Heart left ventricle (tissue), 16 donors: ENCODE measurements at regions not wholly inside any gene's neighbourhood (a gene's known extent, or its start where the extent isn't known, plus 50 kb on each side); places are given as distances from the start of the nearest gene placed in this dataset.
A peak's percentile ranks its signal among the peaks of the same experiment; 100 is the strongest.

Experiments
- ATAC-seq, 4 donors: fragments of 200-7000 bp; cut with Tn5 transposase; one replicate each; pipeline ENCODE4 v1.9.1; 2020 to 2022; ENCODE audit warnings: moderate library complexity in 4 of 4, mild to moderate bottlenecking in 3 of 4, moderate number of reproducible peaks in 1 of 4
- DNase-seq, 5 donors: peaks; one replicate each; pipeline ENCODE4 v3.0.0-alpha.2; 2020
- H3K27ac ChIP-seq, 12 donors: fragments of 200-600 bp; sonication (generic) in 4 of 12; one replicate each; pipeline versions ENCODE4 v1.5.0 to v1.8.0; 2016 to 2022; ENCODE audit warnings: mild to moderate bottlenecking in 2 of 12
- H3K27me3 ChIP-seq, 9 donors: fragments of 200-600 bp; sonication (generic) in 2 of 9; one replicate each; pipeline versions ENCODE4 v1.5.1 to v1.8.0; 2016 to 2022; ENCODE audit warnings: mild to moderate bottlenecking in 3 of 9
- H3K36me3 ChIP-seq, 9 donors: fragments of 200-600 bp; sonication (generic) in 2 of 9; one replicate each; pipeline versions ENCODE4 v1.5.0 to v1.8.0; 2018 to 2022; ENCODE audit warnings: mild to moderate bottlenecking in 2 of 9
- H3K4me1 ChIP-seq, 12 donors: fragments of 200-600 bp; sonication (generic) in 4 of 12; one replicate each; pipeline versions ENCODE4 v1.5.0 to v1.8.0; 2016 to 2022; ENCODE audit warnings: mild to moderate bottlenecking in 3 of 12
- H3K4me3 ChIP-seq, 12 donors: fragments of 200-600 bp; sonication (generic) in 4 of 12; one replicate each; pipeline versions ENCODE4 v1.5.0 to v1.8.0; 2017 to 2022; ENCODE audit warnings: mild to moderate bottlenecking in 9 of 12, moderate library complexity in 4 of 12
- H3K9me3 ChIP-seq, 12 donors: fragments of 200-600 bp; sonication (generic) in 4 of 12; one replicate each; pipeline versions ENCODE4 v1.5.0 to v1.8.0; 2016 to 2022; ENCODE audit warnings: mild to moderate bottlenecking in 1 of 12
- CTCF ChIP-seq, 12 donors: fragments of 200-600 bp; sonication (generic) in 4 of 12; IDR thresholded peaks; one replicate each; pipeline versions ENCODE4 v1.5.0 to v1.8.0; 2018 to 2022; ENCODE audit warnings: antibody characterized with exemption in 12 of 12, mild to moderate bottlenecking in 5 of 12
- POLR2A ChIP-seq, 2 donors: fragments of 450-650 bp; IDR thresholded peaks; one replicate each; pipeline ENCODE4 v1.6.1; 2017; ENCODE audit warnings: antibody characterized with exemption in 2 of 2, mild to moderate bottlenecking in 2 of 2, moderate library complexity in 2 of 2
- WGBS, 4 donors: extraction: QIAGEN DNeasy Blood & Tissue Kit in 2 of 4; methylation state at CpG; one replicate each; pipeline versions ENCODE4 v1.1.5 to v1.1.7; 2013 to 2018; 5-methylcytosine and 5-hydroxymethylcytosine counted together
- intact Hi-C, 10 donors: fragments of 100-400 bp; cut with DNase I; formaldehyde crosslinking; loops; one replicate each; pipeline versions ENCODE4 v1.11.1 to v1.14.2; 2022
- donor health status: ischemic (EF 13 %, LVEDD 7.1; RV severe dilation, severe dysfunction).
- donor health status: healthy with polysubstance abuse.
- donor health status: DM: no; HTN: yes; CAD: no.
- donor health status: DM: no; HTN: no; CAD: no.
- donor health status: ischemic (EF 25% LVEDD 6.9; RV normal size, moderate dysfunction).
- donor health status: ischemic (EF 25% LVEDD 5.7; RV mildly dilated, moderate dysfunction).
- donor health status: healthy.
- donor health status: DM: yes; HTN: yes; CAD: no.
- donor health status: ischemic (EF 35%, LVEDD 5.7; RV mildly dilated, moderate dysfunction).
- donor health status: nonischemic (EF 11% LVEDD 7.7; RV severe dilation, severe dysfunction).
- donor health status: DM: yes; HTN: yes; CAD: no.
- donor health status: PGD.
- donor health status: ischemic (EF 29% LVEDD 5.4; RV normal size, mild dysfunction).
- donor health status: nonischemic (EF 23%, LVEDD 6.1; RV moderate dilation, normal function).

- Histone ChIP-seq H3K9me3 (peaks cover 0 to under 1% (median 0%) of the 10 kb centered on the region in 12 donors), H3K4me3 (no peak overlapping the region), H3K27ac (peak overlapping the region in 4 of 12 donors; percentile 24 to 84 (median 30)), H3K4me1 (peaks cover 0 to 24% (median 0%) of the 10 kb centered on the region in 12 donors), H3K36me3 (no peaks in the 10 kb centered on the region), H3K27me3 (no peaks in the 10 kb centered on the region)
- WGBS, 4 donors: 55 to 69% (median 66%) methylated on average over 7 of the region's 7 CpGs
- no peak for TF ChIP-seq CTCF (IDR thresholded peaks at IDR 0.05)
- TF ChIP-seq POLR2A (IDR thresholded peaks at IDR 0.05): no peak
- DNase-seq (no peak), ATAC-seq (peak in 1 of 4 donors; percentile 37)
- intact Hi-C loops: loop anchor here in 1 of 10 donors (5.0 kb wide), 1 partner anchor 45 kb away; no protein-coding TSS in a partner anchor
Observed at GRCh38 chr18:21162786-21163185, 51.2 kb upstream of the ROCK1 start.

GRCh38 chr18:21163647-21164547 is 52.3 kb upstream of the ROCK1 start:
- peaks cover 0 to 24% (median 0%) of the 10 kb centered on the region in 12 donors for H3K4me1 ChIP-seq
- DNase-seq (no peak), ATAC-seq (peak; percentile 51 to 80 (median 78))
- H3K27ac ChIP-seq: peak overlapping the region in 3 of 12 donors; percentile 22 to 84 (median 25)
- TF ChIP-seq POLR2A (IDR thresholded peaks at IDR 0.05) (no peak), CTCF (IDR thresholded peaks at IDR 0.05) (no peak)
- H3K36me3 ChIP-seq: no peaks in the 10 kb centered on the region
- no peaks in the 10 kb centered on the region for H3K9me3 ChIP-seq
- intact Hi-C loops: loop anchor here in 1 of 10 donors (5.0 kb wide), 1 partner anchor 47 kb away; no protein-coding TSS in a partner anchor
- no peak overlapping the region for H3K4me3 ChIP-seq
- no peaks in the 10 kb centered on the region for H3K27me3 ChIP-seq
- 70 to 75% (median 71%) methylated on average over 6 of the region's 6 CpGs for WGBS, 4 donors

- peaks cover 0 to 24% (median 0%) of the 10 kb centered on the region in 12 donors for H3K4me1 ChIP-seq
- DNase-seq (no peak), ATAC-seq (no peak)
- peak overlapping the region in 1 of 12 donors; percentile 74 for H3K27ac ChIP-seq
- H3K27me3 ChIP-seq: no peaks in the 10 kb centered on the region
- WGBS, 4 donors: 75 to 83% (median 79%) methylated on average over 2 of the region's 2 CpGs
- TF ChIP-seq CTCF (IDR thresholded peaks at IDR 0.05): no peak
- TF ChIP-seq POLR2A (IDR thresholded peaks at IDR 0.05): no peak
- no peaks in the 10 kb centered on the region for H3K36me3 ChIP-seq
- no peaks in the 10 kb centered on the region for H3K9me3 ChIP-seq
- no peak overlapping the region for H3K4me3 ChIP-seq
- intact Hi-C loops: loop anchor here in 1 of 10 donors (5.0 kb wide), 1 partner anchor 47 kb away; no protein-coding TSS in a partner anchor
Observed at GRCh38 chr18:21164548-21165095, 53.0 kb upstream of the ROCK1 start.
